Esophagus squamous epithelium (tissue), 5 donors: ENCODE measurements at regions not wholly inside any gene's neighbourhood (a gene's known extent, or its start where the extent isn't known, plus 50 kb on each side); places are given as distances from the start of the nearest gene placed in this dataset.

ENCODE experiments used
- DNase-seq: peaks from one replicate; lab custom pipeline; 2025; lab: John Stamatoyannopoulos, UW
- H3K27ac ChIP-seq, 4 donors: fragments of 200-600 bp; sonication (generic); one replicate each; pipeline ENCODE4 v1.5.1; 2016 to 2019; ENCODE audit warnings: mild to moderate bottlenecking in 1 of 4
- H3K27me3 ChIP-seq, 4 donors: fragments of 200-600 bp; sonication (generic); 1 replicate in 3 of 4; 2 replicates in 1 of 4; pipeline versions ENCODE4 v1.5.1 to v1.6.0; 2017 to 2021; ENCODE audit warnings: antibody characterized with exemption in 1 of 4
- H3K36me3 ChIP-seq, 3 donors: fragments of 200-600 bp; sonication (generic); one replicate each; pipeline ENCODE4 v1.5.1; 2016 to 2019
- H3K4me1 ChIP-seq, 3 donors: fragments of 200-600 bp; sonication (generic); one replicate each; pipeline ENCODE4 v1.5.1; 2017 to 2019
- H3K4me3 ChIP-seq, 4 donors: fragments of 200-600 bp; sonication (generic); 1 replicate in 3 of 4; 2 replicates in 1 of 4; pipeline ENCODE4 v1.5.1; 2016 to 2019; ENCODE audit warnings: mild to moderate bottlenecking in 2 of 4, moderate library complexity in 1 of 4
- H3K9me3 ChIP-seq, 3 donors: fragments of 200-600 bp; sonication (generic); one replicate each; pipeline ENCODE4 v1.5.1; 2016 to 2019
- CTCF ChIP-seq, 6 experiments: fragments of 450-650 bp in 4 of 6; fragments of 200-600 bp in 2 of 6; sonication (generic) in 2 of 6; IDR thresholded peaks; one replicate each; pipeline ENCODE4 v1.5.1; 2016 to 2019; ENCODE audit warnings: antibody characterized with exemption in 6 of 6, mild to moderate bottlenecking in 4 of 6, moderate library complexity in 4 of 6
- POLR2A ChIP-seq, 4 donors: fragments of 450-650 bp; IDR thresholded peaks; one replicate each; pipeline ENCODE4 v1.6.1; 2017; ENCODE audit warnings: antibody characterized with exemption in 4 of 4, mild to moderate bottlenecking in 4 of 4, moderate library complexity in 3 of 4
- WGBS, 2 donors: methylation state at CpG; one replicate each; pipeline ENCODE4 v1.1.5; 2018; 5-methylcytosine and 5-hydroxymethylcytosine counted together
- intact Hi-C: fragments of 100-400 bp; cut with DNase I; formaldehyde crosslinking; loops from one replicate; pipeline ENCODE4 v1.15.0; 2022
- donor health status: DM: yes; HTN: yes; CAD: no.

- Histone ChIP-seq H3K27me3 (peaks cover 0 to 4% (median 0%) of the 10 kb centered on the region in 4 donors), H3K4me3 (no peak overlapping the region), H3K36me3 (no peaks in the 10 kb centered on the region), H3K27ac (no peak overlapping the region), H3K4me1 (no peaks in the 10 kb centered on the region), H3K9me3 (no peaks in the 10 kb centered on the region)
- no peak for DNase-seq
- intact Hi-C loops = no loop called here
- TF ChIP-seq POLR2A (IDR thresholded peaks at IDR 0.05) = no peak
- no peak for TF ChIP-seq CTCF (IDR thresholded peaks at IDR 0.05)
- WGBS, 2 donors = 79 to 85% methylated on average over 5 of the region's 5 CpGs
These were observed 481.6 kb downstream of the TNS3 start for GRCh38 chr7:47100148-47100816.

- intact Hi-C loops = no loop called here
- 81 to 83% methylated on average over 2 of the region's 2 CpGs for WGBS, 2 donors
- no peaks in the 10 kb centered on the region for H3K9me3 ChIP-seq
- no peak overlapping the region for H3K4me3 ChIP-seq
- no peaks in the 10 kb centered on the region for H3K4me1 ChIP-seq
- H3K36me3 ChIP-seq = no peaks in the 10 kb centered on the region
- no peak for TF ChIP-seq CTCF (IDR thresholded peaks at IDR 0.05)
- TF ChIP-seq POLR2A (IDR thresholded peaks at IDR 0.05) = no peak
- peaks cover 0 to 4% (median 0%) of the 10 kb centered on the region in 4 donors for H3K27me3 ChIP-seq
- no peak for DNase-seq
- H3K27ac ChIP-seq = no peak overlapping the region
These were observed 484.5 kb downstream of the TNS3 start for GRCh38 chr7:47097431-47097830.

- Histone ChIP-seq H3K4me3 (no peak overlapping the region), H3K27me3 (peaks cover 0 to 4% (median 0%) of the 10 kb centered on the region in 4 donors), H3K27ac (no peak overlapping the region), H3K9me3 (no peaks in the 10 kb centered on the region), H3K4me1 (no peaks in the 10 kb centered on the region), H3K36me3 (no peaks in the 10 kb centered on the region)
- intact Hi-C loops = no loop called here
- TF ChIP-seq POLR2A (IDR thresholded peaks at IDR 0.05) = no peak
- no peak for TF ChIP-seq CTCF (IDR thresholded peaks at IDR 0.05)
- WGBS, 2 donors = 47 to 57% methylated on average over 1 of the region's 1 CpG
- DNase-seq = no peak
These were observed 486.0 kb downstream of the TNS3 start for GRCh38 chr7:47095946-47096345.

GRCh38 chr7:47094462-47094861 is 487.4 kb downstream of the TNS3 start:
- peaks cover 0 to 4% (median 0%) of the 10 kb centered on the region in 4 donors for H3K27me3 ChIP-seq
- no peak overlapping the region for H3K4me3 ChIP-seq
- H3K27ac ChIP-seq = no peak overlapping the region
- H3K36me3 ChIP-seq = no peaks in the 10 kb centered on the region
- H3K4me1 ChIP-seq = no peaks in the 10 kb centered on the region
- WGBS, 2 donors = 90% methylated on average over 7 of the region's 7 CpGs
- intact Hi-C loops = no loop called here
- TF ChIP-seq POLR2A (IDR thresholded peaks at IDR 0.05) = no peak
- TF ChIP-seq CTCF (IDR thresholded peaks at IDR 0.05) = no peak
- no peak for DNase-seq
- H3K9me3 ChIP-seq = no peaks in the 10 kb centered on the region

GRCh38 chr7:47093320-47094234 is 488.3 kb downstream of the TNS3 start:
- 68 to 86% methylated on average over 7 of the region's 7 CpGs for WGBS, 2 donors
- TF ChIP-seq CTCF (IDR thresholded peaks at IDR 0.05) = no peak
- H3K4me1 ChIP-seq = peaks cover 0 to 3% (median 0%) of the 10 kb centered on the region in 3 donors
- no peak for DNase-seq
- H3K36me3 ChIP-seq = no peaks in the 10 kb centered on the region
- H3K4me3 ChIP-seq = no peak overlapping the region
- no peak overlapping the region for H3K27ac ChIP-seq
- intact Hi-C loops = no loop called here
- peaks cover 0 to 4% (median 0%) of the 10 kb centered on the region in 4 donors for H3K27me3 ChIP-seq
- no peaks in the 10 kb centered on the region for H3K9me3 ChIP-seq
